CD4-positive, alpha-beta T cell treated with Interleukin-12 subunit alpha and Interleukin-12 subunit beta, for 1 hour (primary cell): ENCODE measurements at regions not wholly inside any gene's neighbourhood (a gene's known extent, or its start where the extent isn't known, plus 50 kb on each side); places are given as distances from the start of the nearest gene placed in this dataset.

Experiments used
- DNase-seq: peaks from one replicate; pipeline ENCODE4 v3.0.0-alpha.2; 2020

GRCh38 chr13:73272831-73273230 is 214.0 kb downstream of the KLF5 start:
- no peak for DNase-seq

GRCh38 chr13:73268306-73268705 is 209.5 kb downstream of the KLF5 start:
- no peak for DNase-seq

GRCh38 chr13:73266640-73267180 is 207.9 kb downstream of the KLF5 start:
- DNase-seq = no peak

GRCh38 chr13:73262862-73263627 is 204.2 kb downstream of the KLF5 start:
- DNase-seq = no peak

- no peak for DNase-seq
Observed at GRCh38 chr13:73261739-73262216, 203.0 kb downstream of the KLF5 start.

- DNase-seq = no peak
Observed at GRCh38 chr13:73259061-73260017, 200.5 kb downstream of the KLF5 start.

- no peak for DNase-seq
Observed at GRCh38 chr13:73258406-73258805, 199.6 kb downstream of the KLF5 start.

GRCh38 chr13:73254827-73255226 is 196.0 kb downstream of the KLF5 start:
- no peak for DNase-seq

GRCh38 chr13:73251626-73252265 is 192.9 kb downstream of the KLF5 start:
- no peak for DNase-seq

GRCh38 chr13:73250061-73250460 is 191.3 kb downstream of the KLF5 start:
- DNase-seq = no peak

GRCh38 chr13:73248711-73249580 is 190.1 kb downstream of the KLF5 start:
- DNase-seq = no peak

- DNase-seq = no peak
Observed at GRCh38 chr13:73248154-73248553, 189.3 kb downstream of the KLF5 start.

- DNase-seq = no peak
Observed at GRCh38 chr13:73245246-73245645, 186.4 kb downstream of the KLF5 start.

- DNase-seq = no peak
Observed at GRCh38 chr13:73244467-73244866, 185.7 kb downstream of the KLF5 start.

- DNase-seq = no peak
Observed at GRCh38 chr13:73242515-73243015, 183.8 kb downstream of the KLF5 start.

GRCh38 chr13:73240193-73240592 is 181.4 kb downstream of the KLF5 start:
- DNase-seq = no peak

- DNase-seq = no peak
Observed at GRCh38 chr13:73235385-73235784, 176.6 kb downstream of the KLF5 start.

GRCh38 chr13:73231471-73231870 is 172.7 kb downstream of the KLF5 start:
- no peak for DNase-seq

GRCh38 chr13:73230716-73231115 is 171.9 kb downstream of the KLF5 start:
- DNase-seq = peak; percentile 33

GRCh38 chr13:73228546-73228945 is 169.7 kb downstream of the KLF5 start:
- peak; percentile 31 for DNase-seq

- DNase-seq = no peak
Observed at GRCh38 chr13:73225990-73226389, 167.2 kb downstream of the KLF5 start.

GRCh38 chr13:73224703-73225102 is 165.9 kb downstream of the KLF5 start:
- peak; percentile 12 for DNase-seq
